HG02938 (cell line): ENCODE measurements at regions not wholly inside any gene's neighbourhood (a gene's known extent, or its start where the extent isn't known, plus 50 kb on each side); places are given as distances from the start of the nearest gene placed in this dataset.

Experiments used
- ATAC-seq: cut with Tn5 transposase; IDR thresholded peaks from one replicate; pipeline ENCODE4 v1.9.1; 2021; ENCODE audit warnings: mild to moderate bottlenecking, moderate library complexity; ENCODE audit not compliant: unreplicated experiment

DNA sequence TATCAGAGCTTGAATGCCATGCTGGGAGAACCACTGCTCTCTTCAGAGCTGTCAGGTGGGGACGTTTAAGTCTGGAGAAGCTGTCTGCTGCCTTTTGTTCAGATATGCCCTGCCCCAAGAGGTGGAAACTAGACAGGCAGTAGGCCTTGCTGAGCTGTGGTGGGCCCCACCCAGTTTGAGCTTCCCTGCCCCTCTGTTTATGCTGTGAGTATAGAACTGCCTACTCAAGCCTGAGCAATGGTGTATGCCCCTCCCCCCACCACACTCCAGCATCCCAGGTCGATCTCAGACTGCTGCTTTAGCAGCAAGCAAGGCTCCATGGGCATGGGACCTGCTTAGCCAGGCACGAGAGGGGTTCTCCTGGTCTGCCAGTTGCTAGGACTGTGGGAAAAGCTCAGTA, 362.3 kb downstream of the FAM170A start:
- ATAC-seq = no peak

DNA sequence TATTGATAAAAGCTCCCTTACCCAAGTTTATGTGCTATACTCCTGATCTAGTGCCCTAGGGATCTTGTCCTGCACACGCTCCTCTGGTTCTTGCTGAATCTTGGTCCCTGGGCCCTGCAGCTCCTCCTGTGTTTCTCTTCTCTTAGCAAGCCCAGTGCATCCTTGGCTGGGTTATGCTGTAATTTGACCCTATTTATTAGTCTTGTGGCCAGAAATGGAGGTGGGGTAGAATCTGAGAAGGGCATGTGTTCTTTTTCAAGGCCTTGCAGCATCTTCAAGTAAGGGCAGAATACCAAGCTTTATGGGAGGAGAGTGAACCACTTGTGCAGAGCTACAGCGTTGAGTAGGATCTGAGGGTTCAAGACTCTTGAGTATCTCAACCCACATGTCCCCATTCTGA, 366.8 kb downstream of the FAM170A start:
- no peak for ATAC-seq

DNA sequence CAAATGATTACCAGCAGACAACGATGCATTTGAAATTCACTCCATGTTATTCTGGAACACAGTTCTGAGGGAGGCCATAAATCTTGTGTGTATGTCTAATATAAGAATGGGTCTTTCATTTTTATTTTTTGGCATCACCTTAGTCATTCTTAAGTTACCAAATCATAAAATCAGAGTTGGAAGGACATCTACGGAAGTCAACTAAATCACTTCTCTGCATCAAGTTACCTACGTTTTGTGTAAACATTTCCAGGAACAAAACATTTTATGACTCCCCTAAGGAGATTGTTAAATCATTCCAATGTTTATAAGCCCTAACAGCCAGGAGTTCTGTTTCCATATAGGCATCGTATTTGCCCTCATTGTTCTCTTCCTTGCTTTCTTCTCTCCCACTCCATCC, 378.2 kb downstream of the FAM170A start:
- no peak for ATAC-seq

DNA sequence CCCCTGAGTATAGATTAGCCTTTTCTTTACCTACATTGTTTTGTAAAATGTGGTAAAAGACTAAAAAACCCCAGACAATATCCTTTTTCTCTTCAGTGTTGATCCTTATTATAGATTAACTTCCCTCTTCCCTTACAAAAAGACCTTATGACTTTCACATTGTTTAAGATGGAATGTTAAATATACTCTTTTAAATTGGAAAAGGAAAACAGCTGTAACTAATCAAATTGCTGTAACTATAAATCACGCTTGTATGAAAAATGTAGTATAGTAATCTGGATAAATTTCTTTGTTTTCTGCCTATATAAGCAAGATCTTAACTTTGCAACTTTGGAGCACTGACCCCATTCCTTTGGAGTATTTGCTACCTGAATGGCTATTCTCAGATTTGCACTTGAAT, 383.1 kb downstream of the FAM170A start:
- no peak for ATAC-seq

DNA sequence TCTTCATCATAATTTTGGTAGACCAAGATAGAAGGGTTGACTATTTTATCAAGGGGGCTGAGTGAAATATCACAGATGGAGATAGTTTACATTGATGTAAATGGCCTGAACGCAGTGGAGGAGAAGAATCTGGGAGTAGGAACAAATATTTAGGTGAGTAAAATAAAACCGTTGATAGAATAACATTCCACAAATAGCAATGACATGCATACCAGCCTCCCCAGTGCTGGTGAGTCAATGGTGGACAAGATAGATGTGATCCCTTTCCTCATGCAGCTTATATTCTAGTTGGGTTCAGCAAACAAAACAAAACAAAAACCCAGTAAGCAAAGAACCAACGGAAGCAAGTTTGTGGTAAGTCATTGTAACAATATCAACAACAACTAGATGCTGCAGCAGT, 385.2 kb downstream of the FAM170A start:
- no peak for ATAC-seq

DNA sequence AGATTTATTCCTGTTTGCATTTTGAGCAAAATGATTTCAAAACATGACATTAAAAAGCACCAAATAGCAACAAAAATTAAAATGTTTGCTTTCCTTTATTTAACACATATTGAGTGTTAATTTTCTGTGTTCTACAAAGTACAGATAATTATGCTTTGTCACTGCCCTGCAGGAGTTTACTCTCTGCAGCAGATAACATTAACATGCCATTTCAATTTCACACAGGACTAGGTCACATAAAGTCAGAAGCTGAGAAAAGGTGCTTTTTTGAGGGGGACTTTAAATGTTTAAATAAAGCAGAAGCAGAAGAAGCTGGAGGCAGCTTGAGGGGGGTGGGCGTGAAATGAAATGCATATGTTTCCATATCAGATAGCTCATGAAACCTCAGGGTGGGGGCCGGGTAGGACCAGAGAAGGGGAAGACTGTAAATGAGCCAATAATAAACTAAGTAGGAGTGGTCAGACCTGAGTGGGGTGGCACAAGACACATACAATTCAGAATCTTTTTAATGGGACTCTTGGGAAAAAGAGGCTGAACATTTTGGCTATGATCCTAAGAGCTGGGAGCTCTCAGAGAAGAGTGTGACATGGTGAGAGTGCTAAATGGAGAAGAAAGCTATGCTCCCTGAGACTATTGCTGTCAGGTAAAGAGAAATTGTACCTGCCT, 387.5 kb downstream of the FAM170A start:
- no peak for ATAC-seq

DNA sequence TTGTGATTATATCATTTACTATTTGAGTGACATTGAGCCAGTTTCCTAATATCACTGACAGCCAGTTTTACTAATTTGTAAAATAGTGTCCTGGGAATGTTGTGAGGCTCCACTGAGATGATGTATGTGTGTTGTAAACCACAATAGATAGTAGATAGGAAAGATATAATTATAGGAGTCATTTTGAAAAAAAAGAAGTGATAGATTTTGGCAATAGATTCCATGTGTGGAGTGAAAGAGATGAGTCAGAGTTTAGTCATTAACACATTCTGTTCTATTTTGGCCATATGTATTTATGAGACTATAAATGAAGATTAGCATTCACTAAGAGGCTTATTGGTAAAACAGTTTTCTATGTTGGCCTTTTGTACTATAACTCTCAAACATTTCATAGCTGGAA, 388.2 kb downstream of the FAM170A start:
- no peak for ATAC-seq

DNA sequence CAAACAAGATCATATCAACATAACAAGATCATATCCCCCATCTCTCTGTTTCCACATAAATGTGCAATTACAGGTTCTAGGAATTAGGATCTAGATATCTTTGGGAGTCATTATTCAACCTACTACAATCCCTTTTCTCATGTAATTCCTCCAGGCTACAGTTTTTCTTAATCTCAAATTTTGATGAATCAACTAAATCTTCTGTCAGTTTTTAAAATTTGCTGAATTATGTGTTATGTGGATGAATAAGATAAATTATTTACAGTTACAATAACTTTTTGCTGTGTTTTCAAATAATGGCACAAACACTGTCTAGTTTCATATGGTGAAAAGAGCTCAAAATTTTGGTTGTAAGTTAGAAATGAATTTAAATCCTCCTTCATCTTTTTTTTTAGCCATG, 405.8 kb downstream of the FAM170A start:
- no peak for ATAC-seq

DNA sequence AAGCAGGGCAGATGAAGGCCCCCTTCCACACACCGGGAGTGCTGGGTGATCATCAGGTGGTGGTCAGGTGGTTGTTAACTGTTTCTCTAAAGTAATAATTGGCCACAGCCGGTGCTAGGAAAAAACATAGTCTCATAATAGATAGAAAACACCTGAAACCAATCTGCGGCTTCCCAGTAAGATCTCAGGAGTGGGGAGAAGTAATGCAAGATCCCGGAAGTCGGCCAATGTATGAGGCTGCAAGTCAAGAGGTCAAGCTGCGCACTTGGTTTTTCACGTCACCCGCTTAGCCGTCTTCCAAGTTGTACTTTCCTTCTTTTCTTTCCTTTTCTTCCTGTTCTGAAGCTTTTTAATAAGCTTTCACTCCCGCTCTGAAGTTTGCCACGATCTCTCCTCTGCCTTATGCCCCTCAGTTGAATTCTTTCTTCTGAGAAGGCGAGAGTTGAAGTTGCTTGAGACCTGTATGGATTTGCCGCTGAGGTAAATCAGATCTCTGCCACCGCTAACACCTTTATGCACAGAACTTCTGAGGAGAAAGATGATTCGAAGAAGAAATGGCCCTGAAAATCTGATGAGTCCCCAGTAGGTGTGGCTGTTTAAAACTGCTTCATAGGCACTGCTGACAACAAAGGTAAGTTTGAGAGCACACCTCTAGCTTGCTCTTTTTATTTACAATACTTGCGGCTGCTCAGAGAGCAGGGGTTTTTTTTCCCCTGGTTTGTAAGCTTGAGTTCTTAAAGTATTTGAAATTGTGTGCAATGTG, 406.6 kb downstream of the FAM170A start:
- ATAC-seq = no peak

DNA sequence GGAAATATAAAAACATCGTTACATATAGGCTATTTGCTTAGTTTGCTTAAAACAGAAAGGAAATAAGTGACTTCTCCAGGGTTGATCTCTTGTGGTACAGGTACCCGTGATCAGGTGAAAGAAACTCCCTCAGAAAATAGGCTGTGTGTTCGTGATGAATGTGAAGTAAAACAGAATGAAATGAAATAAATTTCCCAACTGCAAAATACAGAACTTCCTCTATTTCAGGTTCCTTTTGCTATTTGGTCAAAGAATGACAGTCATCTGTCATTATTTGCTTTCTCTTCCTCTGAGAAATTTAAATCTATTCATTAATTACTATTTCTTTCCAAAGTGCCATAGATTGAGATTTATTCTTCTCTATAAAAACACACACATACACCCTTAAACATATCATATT, 408.1 kb downstream of the FAM170A start:
- ATAC-seq = no peak

DNA sequence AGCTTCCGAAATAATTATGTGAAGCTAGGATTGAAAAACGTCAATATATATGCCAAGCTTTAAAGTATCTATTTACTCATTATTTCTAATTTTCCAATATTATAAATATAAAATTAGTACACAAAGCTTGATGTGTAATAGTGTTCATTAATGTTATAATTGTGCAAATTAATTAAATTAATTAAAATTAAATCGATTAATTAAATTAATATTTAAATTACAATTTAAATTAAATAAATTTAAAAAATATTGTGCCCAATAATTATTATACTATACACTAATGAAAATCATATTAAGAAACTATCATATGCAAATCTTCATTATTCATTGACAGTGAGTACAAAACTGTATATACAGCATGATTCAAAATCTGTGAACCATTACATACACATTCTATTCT, 409.8 kb downstream of the FAM170A start:
- no peak for ATAC-seq

DNA sequence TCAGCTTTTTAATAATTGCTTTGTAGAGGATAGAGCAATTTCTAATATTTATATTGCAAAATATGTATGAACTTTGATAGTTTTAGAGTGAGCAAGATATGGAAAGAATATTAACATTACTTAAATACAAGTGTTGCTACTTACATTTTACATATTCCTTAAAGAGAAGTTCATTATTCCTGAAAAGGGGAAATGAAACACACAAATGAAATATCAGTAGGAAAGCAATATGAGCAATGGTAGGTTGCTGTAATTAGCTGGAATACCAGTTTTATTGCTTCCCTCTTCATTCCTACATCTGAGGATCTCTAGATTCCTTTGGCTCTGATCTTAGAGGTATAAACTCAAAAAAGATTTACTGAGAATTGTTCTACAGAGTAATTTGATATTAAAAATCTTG, 414.1 kb downstream of the FAM170A start:
- ATAC-seq = no peak

DNA sequence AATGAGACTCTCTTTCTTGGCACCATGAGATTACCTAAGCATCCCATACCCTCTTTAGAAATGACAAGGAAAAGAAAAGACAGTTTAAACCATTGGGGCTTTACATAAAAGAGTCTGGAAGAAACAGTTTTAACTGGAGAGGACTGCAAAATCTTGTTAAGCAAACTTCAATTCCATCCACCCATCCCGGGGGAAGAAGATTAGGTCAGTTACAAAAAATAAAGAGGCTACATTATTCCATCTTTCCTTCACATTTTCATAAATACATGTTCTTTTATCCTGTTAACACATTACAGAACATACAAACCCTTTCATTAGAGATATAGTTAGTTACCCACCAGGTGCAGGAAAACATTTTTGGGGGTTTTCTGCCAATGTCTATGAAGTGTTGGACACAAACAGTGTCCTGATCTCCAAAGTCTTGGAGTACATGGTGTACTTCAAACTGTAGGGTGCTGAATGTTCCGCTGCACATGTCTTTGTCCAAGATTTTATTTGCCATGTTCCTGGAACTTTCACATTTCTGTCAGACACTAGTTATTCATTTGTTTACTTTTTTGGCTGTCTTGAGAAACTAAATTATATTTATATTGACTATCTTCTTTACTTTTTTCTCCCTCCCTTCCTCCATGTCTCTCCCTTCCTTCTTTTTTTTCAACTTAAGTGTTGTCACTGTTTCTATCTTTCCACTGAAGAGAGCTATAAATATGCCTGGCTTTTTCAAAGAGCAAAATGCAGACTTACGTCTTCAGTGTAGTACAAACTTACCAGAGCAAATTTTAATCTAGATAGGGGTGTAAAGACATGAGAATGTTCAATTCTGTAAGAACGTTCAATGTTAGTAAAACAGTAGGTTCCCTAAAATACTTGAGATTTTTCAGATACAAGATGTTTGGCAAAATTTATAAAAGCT, 410.9 kb upstream of the PRR16 start:
- ATAC-seq = no peak

DNA sequence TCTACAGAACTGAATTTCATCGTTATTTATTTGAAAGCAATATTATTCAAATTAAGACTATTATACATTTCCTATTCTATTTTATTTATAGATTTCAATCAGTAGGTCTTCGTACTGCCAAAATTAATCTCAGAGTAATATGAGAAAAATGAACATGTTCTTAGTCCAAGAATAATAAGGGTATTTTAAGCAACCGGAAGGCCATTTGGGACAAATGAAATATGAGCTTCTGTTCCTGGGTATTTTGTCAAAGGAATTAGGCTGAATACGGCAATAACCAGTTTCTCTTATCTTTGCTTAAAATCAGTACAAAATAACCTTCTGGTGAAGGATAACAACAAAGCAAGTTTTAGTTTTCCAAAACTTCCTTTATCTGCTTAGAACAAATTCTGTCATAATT, 410.3 kb upstream of the PRR16 start:
- ATAC-seq = no peak

DNA sequence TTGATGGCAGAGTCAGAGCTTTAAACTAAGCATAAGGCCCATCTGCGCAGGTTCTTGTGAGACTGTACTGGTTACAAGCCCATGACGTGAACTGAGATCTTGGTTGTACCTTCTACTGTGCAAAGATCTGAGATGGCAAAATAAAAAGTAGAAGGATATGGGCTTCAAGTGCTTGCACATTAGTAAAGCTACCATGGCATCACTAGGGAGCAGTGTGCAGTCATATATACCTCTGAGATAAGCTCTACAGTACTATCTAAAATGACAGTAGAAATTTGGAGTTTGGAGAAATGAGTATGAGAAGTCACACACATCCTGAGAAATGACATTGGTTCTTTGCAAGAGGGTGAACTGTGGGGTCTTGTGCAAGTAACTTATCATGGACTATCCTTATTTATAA, 408.2 kb upstream of the PRR16 start:
- no peak for ATAC-seq

DNA sequence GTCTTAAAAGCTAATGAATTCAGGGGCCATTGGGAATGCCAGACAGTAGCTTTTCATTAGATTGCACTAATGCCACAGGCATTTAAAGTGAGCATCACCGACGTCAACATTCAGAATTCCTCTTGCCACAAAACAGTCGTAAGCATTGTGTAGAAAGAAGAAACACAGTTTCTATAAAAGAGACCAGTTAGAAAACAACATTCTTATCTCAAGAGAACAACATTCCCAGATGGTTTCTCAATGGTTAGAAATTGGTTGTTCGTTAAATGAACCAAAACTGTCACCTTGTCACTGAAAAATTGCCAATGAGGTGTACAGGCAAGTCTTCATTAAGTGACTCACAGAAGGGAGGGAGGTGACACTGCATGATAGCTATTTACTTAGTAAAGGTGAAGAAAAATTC, 401.6 kb upstream of the PRR16 start:
- ATAC-seq = no peak

DNA sequence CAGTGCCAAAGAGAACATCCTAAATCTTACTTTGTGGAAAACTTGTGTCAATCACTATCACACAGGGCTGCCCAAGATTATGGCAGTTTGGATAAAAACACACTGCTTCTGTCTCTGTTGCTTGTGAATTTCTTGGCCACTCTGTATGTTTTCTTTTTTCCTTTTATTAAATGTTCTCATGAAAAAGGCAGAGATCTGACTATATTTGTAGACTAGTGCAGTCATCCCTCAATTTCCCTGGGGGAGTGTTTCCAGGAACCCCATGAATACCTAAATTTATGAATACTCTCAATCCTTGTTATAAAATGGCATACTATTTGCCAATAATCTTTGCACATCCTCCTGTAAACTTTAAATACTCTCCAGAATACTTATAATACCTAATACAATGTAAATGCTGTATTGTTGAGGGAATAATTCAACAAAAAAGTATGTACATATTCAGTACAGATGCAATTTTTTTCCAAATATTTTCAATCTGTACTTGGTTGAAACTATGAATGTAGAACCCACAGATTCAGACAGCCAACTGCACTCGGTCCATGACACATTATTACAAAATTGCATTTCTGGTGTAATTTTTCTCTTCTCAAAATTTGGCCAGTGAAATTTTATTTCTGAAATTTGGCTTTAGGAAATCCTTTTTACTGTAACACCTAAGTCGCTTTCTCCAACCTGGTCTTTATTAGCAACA, 391.9 kb upstream of the PRR16 start:
- ATAC-seq = no peak

DNA sequence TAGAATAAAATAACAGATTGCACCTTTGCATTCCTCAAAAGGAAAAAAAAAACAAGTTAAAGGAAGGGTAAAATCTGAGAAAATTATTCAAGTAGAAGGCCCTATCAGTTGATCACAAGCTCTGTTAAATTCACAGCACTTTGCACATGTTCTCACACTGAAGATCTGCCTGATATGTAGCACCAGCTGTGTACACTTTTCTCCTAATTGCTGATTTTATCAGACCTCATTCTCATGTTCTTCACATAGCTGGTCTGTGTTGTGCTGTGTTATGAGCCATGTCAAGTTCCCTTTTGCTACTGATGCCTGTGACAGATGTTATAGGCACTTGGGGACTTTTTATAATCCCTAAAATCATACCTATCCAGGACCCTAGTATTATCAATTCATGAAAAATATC, 390.4 kb upstream of the PRR16 start:
- ATAC-seq = no peak

DNA sequence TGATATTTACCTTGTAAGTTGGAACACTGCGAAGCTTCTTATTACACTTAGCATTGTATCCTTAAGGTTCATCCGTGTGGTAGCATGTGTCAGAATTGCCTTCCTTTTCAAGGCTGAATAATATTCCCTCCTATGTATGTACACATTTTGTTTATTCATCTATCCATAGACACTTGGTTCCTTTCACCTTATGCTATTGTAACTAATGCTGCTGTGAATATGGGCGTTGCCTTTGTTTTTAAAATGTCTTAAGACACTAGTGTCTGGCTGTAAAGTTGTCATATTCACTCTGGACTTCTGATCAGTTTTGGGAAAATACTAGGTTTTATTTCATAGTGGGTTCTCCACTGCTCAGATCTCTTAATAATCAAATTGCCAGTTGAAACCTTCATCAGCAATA, 383.3 kb upstream of the PRR16 start:
- no peak for ATAC-seq

DNA sequence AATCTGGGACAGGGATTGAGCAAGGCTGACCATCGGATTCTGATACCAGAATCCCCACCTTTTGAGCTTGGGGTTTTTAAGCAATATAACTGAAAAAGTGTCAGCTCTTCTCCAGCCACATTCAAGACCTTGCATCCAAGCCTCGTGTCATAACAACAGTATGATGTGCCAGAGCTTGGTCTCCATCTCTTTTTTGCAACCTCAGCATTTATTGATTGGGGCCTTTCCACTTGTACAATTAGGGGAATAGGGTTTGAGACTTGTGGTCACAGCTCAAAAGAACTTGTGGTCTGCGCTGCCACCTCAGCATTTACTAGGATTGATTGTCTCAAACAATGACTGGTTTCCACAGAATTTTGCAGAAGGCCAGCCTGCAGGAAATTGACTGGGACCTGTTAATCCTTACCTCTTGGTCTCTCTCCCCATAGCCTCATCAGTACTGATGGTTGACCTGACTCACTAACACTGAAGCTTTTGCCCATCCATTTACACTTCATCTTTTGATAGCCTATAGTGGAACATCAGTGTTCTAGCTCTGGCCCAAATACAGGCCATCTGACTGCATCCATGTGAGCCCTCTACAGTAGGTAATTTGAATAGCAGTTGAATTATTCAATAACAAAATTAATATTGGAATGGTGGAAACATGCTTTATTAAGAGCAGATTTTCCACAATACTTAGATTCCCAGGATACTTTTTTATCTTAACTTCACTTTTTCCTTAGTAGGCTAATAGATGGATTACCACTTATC, 381.6 kb upstream of the PRR16 start:
- no peak for ATAC-seq
